HCT116 (cell line): ENCODE measurements at regions not wholly inside any gene's neighbourhood (a gene's known extent, or its start where the extent isn't known, plus 50 kb on each side); places are given as distances from the start of the nearest gene placed in this dataset.

Source experiments
- ATAC-seq: fragments of 200-7000 bp; cut with Tn5 transposase; 2 replicates; pipeline ENCODE4 v1.9.1; 2020; ENCODE audit warnings: mild to moderate bottlenecking, moderate library complexity
- BruUV-seq: library from RNA; stranded (reverse); fragments of 400-500 nt; replicated peaks from 2 replicates; lab custom pipeline; 2021; lab: Mats Ljungman, UMichigan
- CTCF ChIA-PET: fragments of 300-600 bp; sonication (Branson Sonifier 250); formaldehyde crosslinking; loops from one replicate; lab custom pipeline; 2021; ENCODE audit warnings: antibody characterized with exemption; lab: Charles Lee
- POLR2A ChIA-PET: fragments of 300-600, 350-600 bp; sonication (Branson Sonifier 250); formaldehyde crosslinking; loops from one replicate; lab custom pipeline; 2021; ENCODE audit warnings: antibody characterized with exemption; lab: Charles Lee
- RAD21 ChIA-PET, 2 experiments: fragments of 300-600 bp; sonication (Branson Sonifier 250); formaldehyde crosslinking; loops; one replicate each; lab custom pipeline; 2023; ENCODE audit warnings: low total read pairs in 2 of 2; ENCODE audit not compliant: uncharacterized antibody in 2 of 2, unreplicated experiment in 2 of 2, low non-redundant PET in 1 of 2; lab: Charles Lee
- DNase-seq: peaks from one replicate; pipeline ENCODE4 v3.0.0-alpha.2; 2010; ENCODE audit warnings: low read depth, low spot score
- H2AFZ ChIP-seq: fragments of 200-600 bp; shearing (Covaris generic), sonication (generic); 2 replicates; pipeline ENCODE4 v1.6.1; 2017; ENCODE audit warnings: low read depth, mixed run types, mixed read lengths, antibody characterized with exemption, low read length; ENCODE audit not compliant: poor library complexity, severe bottlenecking
- H3K27ac ChIP-seq: 2 replicates; pipeline ENCODE4 v1.5.1; 2012; ENCODE audit warnings: low read depth, low read length
- H3K27me3 ChIP-seq: fragments of 200-600 bp; sonication (generic); 2 replicates; pipeline ENCODE4 v1.6.1; 2016; ENCODE audit warnings: mixed run types, low read length, mixed read lengths; ENCODE audit not compliant: insufficient read depth
- H3K36me3 ChIP-seq, 2 experiments: fragments of 200-500 bp in 1 of 2; fragments of 200-600 bp in 1 of 2; sonication (Bioruptor generic) in 1 of 2; sonication (generic) in 1 of 2; 2 replicates each; pipeline versions ENCODE4 v1.5.1 to v1.6.1; 2014 to 2016; ENCODE audit warnings: low read length in 2 of 2, inconsistent platforms in 1 of 2, mixed read lengths in 1 of 2, mixed run types in 1 of 2; ENCODE audit not compliant: insufficient read depth in 2 of 2, control insufficient read depth in 1 of 2
- H3K4me1 ChIP-seq, 2 experiments: fragments of 200-600 bp in 1 of 2; sonication (generic) in 1 of 2; 2 replicates each; pipeline versions ENCODE4 v1.5.1 to v1.6.1; 2012 to 2017; ENCODE audit warnings: low read length in 2 of 2, inconsistent platforms in 1 of 2, mild to moderate bottlenecking in 1 of 2, mixed read lengths in 1 of 2, mixed run types in 1 of 2, moderate library complexity in 1 of 2; ENCODE audit not compliant: insufficient read depth in 2 of 2, control insufficient read depth in 1 of 2
- H3K4me2 ChIP-seq: fragments of 200-600 bp; sonication (generic); 2 replicates; pipeline ENCODE4 v1.6.1; 2017; ENCODE audit warnings: mixed run types, low read length, mixed read lengths
- H3K4me3 ChIP-seq, 2 experiments: fragments of 200-600 bp in 1 of 2; sonication (generic) in 1 of 2; replicated peaks in 1 of 2; 2 replicates each; pipeline ENCODE4 v1.5.1; 2011 to 2016; ENCODE audit warnings: low read length in 2 of 2, control low read depth in 1 of 2, low read depth in 1 of 2, mild to moderate bottlenecking in 1 of 2, mixed read lengths in 1 of 2, mixed run types in 1 of 2
- H3K79me2 ChIP-seq: fragments of 200-600 bp; sonication (generic); 2 replicates; pipeline ENCODE4 v1.6.1; 2017; ENCODE audit warnings: mild to moderate bottlenecking, mixed run types, low read length, moderate library complexity, mixed read lengths; ENCODE audit not compliant: insufficient read depth
- H3K9ac ChIP-seq: fragments of 200-600 bp; sonication (generic); 2 replicates; pipeline ENCODE4 v1.6.1; 2016; ENCODE audit warnings: low read length, mixed read lengths
- H3K9me2 ChIP-seq: fragments of 200-600 bp; sonication (generic), shearing (Covaris generic); 2 replicates; pipeline ENCODE4 v1.6.1; 2017; ENCODE audit warnings: mixed run types, mild to moderate bottlenecking, moderate library complexity; ENCODE audit not compliant: insufficient read depth
- H3K9me3 ChIP-seq, 2 experiments: fragments of 200-500 bp in 1 of 2; fragments of 200-600 bp in 1 of 2; sonication (Bioruptor generic) in 1 of 2; sonication (generic) in 1 of 2; 2 replicates each; pipeline ENCODE4 v1.6.1; 2014 to 2017; ENCODE audit warnings: low read length in 2 of 2, mixed read lengths in 2 of 2, inconsistent platforms in 1 of 2, low read depth in 1 of 2, mild to moderate bottlenecking in 1 of 2, mixed run types in 1 of 2, moderate library complexity in 1 of 2; ENCODE audit not compliant: control insufficient read depth in 1 of 2, insufficient read depth in 1 of 2
- H4K20me1 ChIP-seq: fragments of 200-600 bp; sonication (generic), shearing (Covaris generic); 2 replicates; pipeline ENCODE4 v1.6.1; 2017; ENCODE audit warnings: mixed run types, mild to moderate bottlenecking, moderate library complexity; ENCODE audit not compliant: insufficient read depth
- CTCF ChIP-seq, 3 experiments: fragments of 200-600 bp in 1 of 3; sonication (generic) in 1 of 3; IDR thresholded peaks in 2 of 3; conservative IDR thresholded peaks in 1 of 3; 2 replicates each; pipeline ENCODE4 v1.5.1; 2012 to 2017; ENCODE audit warnings: low read depth in 2 of 3, low read length in 2 of 3, antibody characterized with exemption in 1 of 3, borderline replicate concordance in 1 of 3, control low read depth in 1 of 3, mild to moderate bottlenecking in 1 of 3, mixed read lengths in 1 of 3, mixed run types in 1 of 3, moderate library complexity in 1 of 3; ENCODE audit not compliant: insufficient read depth in 1 of 3
- ELF1 ChIP-seq: IDR thresholded peaks from 2 replicates; pipeline ENCODE4 v1.6.1; 2012; ENCODE audit warnings: low read depth, borderline replicate concordance
- EZH2phosphoT487 ChIP-seq: fragments of 200-600 bp; IDR thresholded peaks from 2 replicates; pipeline ENCODE4 v1.6.1; 2018; ENCODE audit warnings: antibody characterized with exemption, borderline replicate concordance
- FOSL1 ChIP-seq: IDR thresholded peaks from 2 replicates; pipeline ENCODE4 v1.6.1; 2012; ENCODE audit warnings: low read depth
- JUND ChIP-seq: IDR thresholded peaks from 2 replicates; pipeline ENCODE4 v1.6.1; 2012
- POLR2AphosphoS5 ChIP-seq: IDR thresholded peaks from 2 replicates; pipeline ENCODE4 v1.6.1; 2011; ENCODE audit warnings: mild to moderate bottlenecking, low read depth, low read length, moderate library complexity
- REST ChIP-seq: IDR thresholded peaks from 2 replicates; pipeline ENCODE4 v1.6.1; 2012; ENCODE audit warnings: low read depth
- SP1 ChIP-seq: IDR thresholded peaks from 2 replicates; pipeline ENCODE4 v1.6.1; 2012; ENCODE audit warnings: low read depth
- TCF7L2 ChIP-seq: IDR thresholded peaks from 2 replicates; pipeline ENCODE4 v1.7.0; 2011; ENCODE audit warnings: borderline replicate concordance, inconsistent platforms; ENCODE audit not compliant: insufficient read depth, insufficient read length; ENCODE audit errors: extremely low read depth
- ZBTB33 ChIP-seq: IDR thresholded peaks from 2 replicates; pipeline ENCODE4 v1.6.1; 2011; ENCODE audit warnings: mild to moderate bottlenecking, low read length, moderate library complexity; ENCODE audit not compliant: insufficient replicate concordance; ENCODE audit errors: extremely low read depth
- intact Hi-C: fragments of 100-400 bp; cut with micrococcal nuclease; formaldehyde crosslinking; loops from 2 replicates; pipeline ENCODE4 v1.10.0; 2022

GRCh38 chr16:56113223-56113622 lies 78.1 kb upstream of the GNAO1 start:
- POLR2A ChIA-PET: no interaction called here
- ATAC-seq: no peak
- RAD21 ChIA-PET: no interaction called here
- BruUV-seq: no TSS peak
- H3K9ac ChIP-seq: no peak overlapping the region
- no peaks in the 10 kb centered on the region for H3K9me3 ChIP-seq
- CTCF ChIA-PET: no interaction called here
- H3K27ac ChIP-seq: no peak overlapping the region
- H3K36me3 ChIP-seq: no peaks in the 10 kb centered on the region
- no peaks in the 10 kb centered on the region for H3K79me2 ChIP-seq
- intact Hi-C loops: no loop called here
- no peak overlapping the region for H3K4me2 ChIP-seq
- DNase-seq: no peak
- no peak overlapping the region for H3K4me3 ChIP-seq
- H3K27me3 ChIP-seq: peaks cover 54% of the 10 kb centered on the region
- H4K20me1 ChIP-seq: no peaks in the 10 kb centered on the region
- H3K9me2 ChIP-seq: no peaks in the 10 kb centered on the region
- no peaks in the 10 kb centered on the region for H3K4me1 ChIP-seq
- TF ChIP-seq FOSL1 (no peak), TCF7L2 (no peak), ELF1 (no peak), JUND (no peak), ZBTB33 (no peak), EZH2phosphoT487 (no peak), POLR2AphosphoS5 (no peak)
- no peak overlapping the region for H2AFZ ChIP-seq

GRCh38 chr16:56111100-56111499 lies 80.2 kb upstream of the GNAO1 start:
- no peak overlapping the region for H3K27ac ChIP-seq
- BruUV-seq: no TSS peak
- no peak overlapping the region for H3K4me3 ChIP-seq
- POLR2A ChIA-PET: no interaction called here
- no peaks in the 10 kb centered on the region for H3K9me3 ChIP-seq
- H4K20me1 ChIP-seq: no peaks in the 10 kb centered on the region
- H3K36me3 ChIP-seq: no peaks in the 10 kb centered on the region
- H3K9me2 ChIP-seq: no peaks in the 10 kb centered on the region
- H3K4me1 ChIP-seq: no peaks in the 10 kb centered on the region
- CTCF ChIA-PET: no interaction called here
- intact Hi-C loops: no loop called here
- no peak overlapping the region for H2AFZ ChIP-seq
- no peaks in the 10 kb centered on the region for H3K79me2 ChIP-seq
- H3K9ac ChIP-seq: no peak overlapping the region
- no peak overlapping the region for H3K4me2 ChIP-seq
- DNase-seq: no peak
- RAD21 ChIA-PET: no interaction called here
- ATAC-seq: no peak
- peaks cover 45% of the 10 kb centered on the region for H3K27me3 ChIP-seq
- TF ChIP-seq REST: no peak
- TF ChIP-seq SP1: no peak
- TF ChIP-seq CTCF (IDR thresholded peaks at IDR 0.05 in 2 of 3, conservative IDR thresholded peaks at IDR 0.05 in 1 of 3; ENCODE audit: borderline replicate concordance in 1 of 3, insufficient read depth in 1 of 3, low read depth in 2 of 3, low read length in 2 of 3): no peak
